Panc1 (cell line): ENCODE measurements at regions not wholly inside any gene's neighbourhood (a gene's known extent, or its start where the extent isn't known, plus 50 kb on each side); places are given as distances from the start of the nearest gene placed in this dataset.

ENCODE experiments used
- ATAC-seq: fragments of 200-7000 bp; cut with Tn5 transposase; 2 replicates; pipeline ENCODE4 v1.9.1; 2020; ENCODE audit warnings: mild to moderate bottlenecking, moderate library complexity
- BruUV-seq: library from RNA; stranded (reverse); fragments of 400-500 nt; replicated peaks from 2 replicates; lab custom pipeline; 2021; lab: Mats Ljungman, UMichigan
- CTCF ChIA-PET: fragments of 300-600 bp; sonication (Branson Sonifier 250); formaldehyde crosslinking; loops from one replicate; lab custom pipeline; 2022; ENCODE audit warnings: antibody characterized with exemption; lab: Charles Lee
- POLR2A ChIA-PET: fragments of 300-600 bp; sonication (Branson Sonifier 250); formaldehyde crosslinking; loops from one replicate; lab custom pipeline; 2022; ENCODE audit warnings: antibody characterized with exemption; lab: Charles Lee
- DNase-seq: peaks from one replicate; pipeline ENCODE4 v3.0.0-alpha.2; 2010; ENCODE audit warnings: low read depth, low spot score
- H3K27ac ChIP-seq: 2 replicates; pipeline ENCODE4 v1.5.1; 2011; ENCODE audit warnings: mild to moderate bottlenecking, low read length, inconsistent platforms
- H3K27me3 ChIP-seq: fragments of 200-500 bp; sonication (Bioruptor generic); 2 replicates; pipeline ENCODE4 v1.6.0; 2014; ENCODE audit warnings: low read length, inconsistent platforms; ENCODE audit not compliant: control insufficient read depth, insufficient read depth
- H3K36me3 ChIP-seq: fragments of 200-500 bp; sonication (Bioruptor generic); 2 replicates; pipeline ENCODE4 v1.5.1; 2014; ENCODE audit warnings: inconsistent platforms, mild to moderate bottlenecking, low read length, moderate library complexity; ENCODE audit not compliant: control insufficient read depth, insufficient read depth
- H3K4me1 ChIP-seq: 2 replicates; pipeline ENCODE4 v1.5.1; 2011; ENCODE audit warnings: inconsistent platforms, mild to moderate bottlenecking, low read length, moderate library complexity; ENCODE audit not compliant: control insufficient read depth, insufficient read depth
- H3K4me3 ChIP-seq, 2 experiments: 2 replicates each; pipeline ENCODE4 v1.5.1; 2011 to 2012; ENCODE audit warnings: low read depth in 2 of 2, low read length in 2 of 2, mild to moderate bottlenecking in 2 of 2, inconsistent platforms in 1 of 2, moderate library complexity in 1 of 2
- H3K9me3 ChIP-seq: fragments of 200-500 bp; sonication (Bioruptor generic); 2 replicates; pipeline ENCODE4 v1.5.1; 2014; ENCODE audit warnings: low read depth, mild to moderate bottlenecking, inconsistent platforms, low read length, moderate library complexity; ENCODE audit not compliant: control insufficient read depth, insufficient read depth
- POLR2AphosphoS5 ChIP-seq: IDR thresholded peaks from 2 replicates; pipeline ENCODE4 v1.6.1; 2012; ENCODE audit warnings: mild to moderate bottlenecking, low read depth, low read length, moderate library complexity
- SIN3A ChIP-seq: IDR thresholded peaks from 2 replicates; pipeline ENCODE4 v1.6.1; 2012; ENCODE audit warnings: low read depth, mild to moderate bottlenecking, low read length, moderate library complexity, borderline replicate concordance; ENCODE audit not compliant: insufficient read depth
- TCF7L2 ChIP-seq: IDR thresholded peaks from 2 replicates; pipeline ENCODE4 v1.6.1; 2011; ENCODE audit warnings: mild to moderate bottlenecking, low read depth, low read length, inconsistent platforms
- in situ Hi-C: cut with HindIII; loops from 2 replicates; pipeline ENCODE4 v1.10.0; 2016; ENCODE audit warnings: low sequenced_read_pairs, low pct_unique_long_range_greater_than_20kb
- intact Hi-C: fragments of 100-400 bp; cut with micrococcal nuclease; formaldehyde crosslinking; loops from one replicate; pipeline ENCODE4 v1.10.0; 2022; ENCODE audit not compliant: unreplicated experiment
- TF ChIP-seq, protein P1 (sequence below): fragments of 450-650 bp; IDR thresholded peaks from 2 replicates; pipeline ENCODE4 v1.5.1; 2017; ENCODE audit warnings: mild to moderate bottlenecking
- TF ChIP-seq, protein P2 (sequence below), 2 experiments: IDR thresholded peaks; 2 replicates each; pipeline ENCODE4 v1.6.1; 2011 to 2012; ENCODE audit warnings: low read depth in 2 of 2, control low read depth in 1 of 2, low read length in 1 of 2, mild to moderate bottlenecking in 1 of 2, moderate library complexity in 1 of 2; ENCODE audit not compliant: insufficient read depth in 1 of 2

DNA sequence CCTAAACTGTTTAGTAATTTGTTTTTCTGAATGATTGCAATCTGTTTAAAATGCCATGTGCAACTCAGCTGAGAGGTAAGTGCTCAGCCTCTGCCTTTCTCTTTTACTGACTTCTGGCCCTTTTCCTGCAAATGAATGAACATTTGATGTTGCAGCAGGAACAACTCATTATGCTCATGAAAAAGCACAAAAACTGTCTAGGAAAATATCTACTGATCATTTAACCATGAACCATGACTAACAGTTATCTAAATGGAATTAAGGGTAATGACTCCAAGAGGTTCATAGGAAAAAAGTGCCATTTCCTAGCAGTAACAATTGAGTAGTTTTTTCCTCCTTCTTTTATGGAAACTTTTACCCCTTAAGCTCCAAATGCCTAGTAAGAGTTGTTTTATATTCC lies 70.6 kb upstream of the ANKH start:
- Histone ChIP-seq H3K9me3 (no peaks in the 10 kb centered on the region), H3K4me3 (no peak overlapping the region), H3K4me1 (no peaks in the 10 kb centered on the region), H3K36me3 (no peaks in the 10 kb centered on the region), H3K27me3 (peaks cover 12% of the 10 kb centered on the region; the same call in 1 of the 2 replicates), H3K27ac (no peak overlapping the region)
- TF ChIP-seq POLR2AphosphoS5 (no peak), SIN3A (no peak)
- no peak for DNase-seq
- no TSS peak for BruUV-seq
- ChIA-PET POLR2A (no interaction called here), CTCF (no interaction called here)
- no peak for ATAC-seq
- in situ Hi-C loops = no loop called here
- intact Hi-C loops = no loop called here

DNA sequence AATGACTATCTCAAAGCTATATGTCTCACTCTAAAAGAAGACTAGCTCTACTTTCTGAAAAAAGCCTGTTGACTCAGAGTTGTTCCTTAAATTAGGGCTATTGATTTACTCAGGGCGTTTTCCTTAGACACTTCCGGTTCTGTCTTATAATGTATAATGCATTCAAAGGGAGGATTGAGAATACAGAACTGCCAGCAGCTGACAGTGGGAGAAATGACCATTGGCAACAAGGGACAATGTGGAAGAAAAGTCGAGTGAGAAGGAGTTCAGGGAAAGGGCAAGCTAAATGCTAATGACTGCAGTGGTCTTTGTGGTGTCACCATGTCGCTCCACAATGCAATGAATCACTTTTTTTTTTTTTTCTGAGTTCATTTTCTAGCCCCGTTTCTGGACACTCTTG lies 65.7 kb upstream of the ANKH start:
- ChIA-PET POLR2A (no interaction called here), CTCF (no interaction called here)
- TF ChIP-seq SIN3A (no peak), POLR2AphosphoS5 (no peak), TCF7L2 (no peak)
- TF ChIP-seq, protein P1, sequence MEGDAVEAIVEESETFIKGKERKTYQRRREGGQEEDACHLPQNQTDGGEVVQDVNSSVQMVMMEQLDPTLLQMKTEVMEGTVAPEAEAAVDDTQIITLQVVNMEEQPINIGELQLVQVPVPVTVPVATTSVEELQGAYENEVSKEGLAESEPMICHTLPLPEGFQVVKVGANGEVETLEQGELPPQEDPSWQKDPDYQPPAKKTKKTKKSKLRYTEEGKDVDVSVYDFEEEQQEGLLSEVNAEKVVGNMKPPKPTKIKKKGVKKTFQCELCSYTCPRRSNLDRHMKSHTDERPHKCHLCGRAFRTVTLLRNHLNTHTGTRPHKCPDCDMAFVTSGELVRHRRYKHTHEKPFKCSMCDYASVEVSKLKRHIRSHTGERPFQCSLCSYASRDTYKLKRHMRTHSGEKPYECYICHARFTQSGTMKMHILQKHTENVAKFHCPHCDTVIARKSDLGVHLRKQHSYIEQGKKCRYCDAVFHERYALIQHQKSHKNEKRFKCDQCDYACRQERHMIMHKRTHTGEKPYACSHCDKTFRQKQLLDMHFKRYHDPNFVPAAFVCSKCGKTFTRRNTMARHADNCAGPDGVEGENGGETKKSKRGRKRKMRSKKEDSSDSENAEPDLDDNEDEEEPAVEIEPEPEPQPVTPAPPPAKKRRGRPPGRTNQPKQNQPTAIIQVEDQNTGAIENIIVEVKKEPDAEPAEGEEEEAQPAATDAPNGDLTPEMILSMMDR = no peak
- TF ChIP-seq, protein P2, sequence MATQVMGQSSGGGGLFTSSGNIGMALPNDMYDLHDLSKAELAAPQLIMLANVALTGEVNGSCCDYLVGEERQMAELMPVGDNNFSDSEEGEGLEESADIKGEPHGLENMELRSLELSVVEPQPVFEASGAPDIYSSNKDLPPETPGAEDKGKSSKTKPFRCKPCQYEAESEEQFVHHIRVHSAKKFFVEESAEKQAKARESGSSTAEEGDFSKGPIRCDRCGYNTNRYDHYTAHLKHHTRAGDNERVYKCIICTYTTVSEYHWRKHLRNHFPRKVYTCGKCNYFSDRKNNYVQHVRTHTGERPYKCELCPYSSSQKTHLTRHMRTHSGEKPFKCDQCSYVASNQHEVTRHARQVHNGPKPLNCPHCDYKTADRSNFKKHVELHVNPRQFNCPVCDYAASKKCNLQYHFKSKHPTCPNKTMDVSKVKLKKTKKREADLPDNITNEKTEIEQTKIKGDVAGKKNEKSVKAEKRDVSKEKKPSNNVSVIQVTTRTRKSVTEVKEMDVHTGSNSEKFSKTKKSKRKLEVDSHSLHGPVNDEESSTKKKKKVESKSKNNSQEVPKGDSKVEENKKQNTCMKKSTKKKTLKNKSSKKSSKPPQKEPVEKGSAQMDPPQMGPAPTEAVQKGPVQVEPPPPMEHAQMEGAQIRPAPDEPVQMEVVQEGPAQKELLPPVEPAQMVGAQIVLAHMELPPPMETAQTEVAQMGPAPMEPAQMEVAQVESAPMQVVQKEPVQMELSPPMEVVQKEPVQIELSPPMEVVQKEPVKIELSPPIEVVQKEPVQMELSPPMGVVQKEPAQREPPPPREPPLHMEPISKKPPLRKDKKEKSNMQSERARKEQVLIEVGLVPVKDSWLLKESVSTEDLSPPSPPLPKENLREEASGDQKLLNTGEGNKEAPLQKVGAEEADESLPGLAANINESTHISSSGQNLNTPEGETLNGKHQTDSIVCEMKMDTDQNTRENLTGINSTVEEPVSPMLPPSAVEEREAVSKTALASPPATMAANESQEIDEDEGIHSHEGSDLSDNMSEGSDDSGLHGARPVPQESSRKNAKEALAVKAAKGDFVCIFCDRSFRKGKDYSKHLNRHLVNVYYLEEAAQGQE (IDR thresholded peaks at IDR 0.05; ENCODE audit: insufficient read depth in 1 of 2, low read depth in 2 of 2, low read length in 1 of 2) = no peak
- Histone ChIP-seq H3K36me3 (no peaks in the 10 kb centered on the region), H3K27me3 (peaks cover 2% of the 10 kb centered on the region), H3K9me3 (no peaks in the 10 kb centered on the region), H3K4me3 (no peak overlapping the region), H3K27ac (no peak overlapping the region), H3K4me1 (no peaks in the 10 kb centered on the region)
- no peak for DNase-seq
- in situ Hi-C loops (no loop called here), intact Hi-C loops (no loop called here)
- BruUV-seq = no TSS peak
- ATAC-seq = no peak

DNA sequence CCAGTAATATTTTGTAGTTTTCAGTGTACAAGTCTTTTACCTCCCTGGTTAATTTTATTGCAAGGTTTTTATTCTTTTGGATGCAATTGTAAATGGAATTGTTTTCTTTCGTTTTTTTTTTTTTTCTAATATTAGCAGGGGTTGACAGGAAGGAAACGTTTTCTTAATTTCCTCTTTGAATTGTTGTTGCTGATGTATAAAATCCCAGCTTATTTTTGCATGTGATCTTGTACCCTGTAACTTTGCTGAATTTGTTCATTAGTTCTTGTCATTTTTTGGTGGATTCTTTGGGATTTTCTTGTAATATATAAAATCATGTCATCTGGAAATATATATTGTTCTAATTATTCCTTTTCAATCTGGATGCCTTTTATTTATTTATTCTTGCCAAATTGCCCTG lies 65.0 kb upstream of the ANKH start:
- Histone ChIP-seq H3K27me3 (peaks cover 2% of the 10 kb centered on the region), H3K9me3 (no peaks in the 10 kb centered on the region), H3K4me1 (no peaks in the 10 kb centered on the region), H3K36me3 (no peaks in the 10 kb centered on the region), H3K4me3 (no peak overlapping the region), H3K27ac (no peak overlapping the region)
- ATAC-seq (no peak), DNase-seq (no peak)
- ChIA-PET POLR2A (no interaction called here), CTCF (no interaction called here)
- TF ChIP-seq POLR2AphosphoS5 = no peak
- TF ChIP-seq, protein P1 = no peak
- TF ChIP-seq, protein P2 (IDR thresholded peaks at IDR 0.05; ENCODE audit: insufficient read depth in 1 of 2, low read depth in 2 of 2, low read length in 1 of 2) = no peak
- no peak for TF ChIP-seq SIN3A
- no peak for TF ChIP-seq TCF7L2
- no TSS peak for BruUV-seq
- intact Hi-C loops = no loop called here
- in situ Hi-C loops = no loop called here
